ENCODE measurements at regions not wholly inside any gene's neighbourhood (a gene's known extent, or its start where the extent isn't known, plus 50 kb on each side); places are given as distances from the start of the nearest gene placed in this dataset.

DNA sequence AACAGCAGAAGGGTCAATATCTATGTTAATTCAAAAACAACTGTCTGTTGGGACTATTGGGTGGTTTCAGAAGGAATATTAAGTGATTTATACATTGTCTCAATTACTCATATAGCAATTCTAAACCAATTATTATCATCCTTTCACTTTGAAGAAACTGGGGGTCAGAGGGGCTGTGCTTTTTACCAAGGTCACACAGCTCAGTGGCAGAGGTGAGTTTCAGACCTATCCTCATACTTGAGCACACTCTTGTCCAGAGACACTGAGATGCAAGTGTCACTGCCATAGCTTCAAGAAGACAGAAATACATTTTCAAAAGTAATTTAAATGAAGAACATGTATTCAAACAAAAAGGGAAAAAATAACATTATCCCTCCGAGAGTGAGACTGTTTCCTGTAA is 195.3 kb downstream of the ARL4A start:
- FAIRE-seq = no peak
- CTCF ChIA-PET = interaction anchor here (0.6 to 0.7 kb wide), 2 partner anchors 81 to 363 kb away, joined by 3 to 4 read pairs; no protein-coding TSS in a partner anchor

More for the DNA sequence above, 195.3 kb downstream of the ARL4A start:
- Histone ChIP-seq H3K9me3 (replicated peaks; ENCODE audit: control insufficient read depth, insufficient read depth, low read length) (no peaks in the 10 kb centered on the region), H3K79me2 (ENCODE audit: control insufficient read depth, insufficient read depth, low read length) (no peaks in the 10 kb centered on the region), H3K4me2 (ENCODE audit: insufficient read depth, low read length) (no peak overlapping the region), H3K9ac (replicated peaks; ENCODE audit: extremely low read depth, insufficient read depth, low read length) (no peak overlapping the region), H3K27me3 (ENCODE audit: control insufficient read depth in 2 of 2, insufficient read depth in 2 of 2, low read length in 2 of 2) (no peaks in the 10 kb centered on the region), H3K36me3 (ENCODE audit: control insufficient read depth in 2 of 2, extremely low read depth in 1 of 2, insufficient read depth in 2 of 2, low read length in 2 of 2) (no peaks in the 10 kb centered on the region), H2AFZ (ENCODE audit: low read depth, low read length) (no peak overlapping the region), H3K4me3 (replicated peaks in 1 of 3; ENCODE audit: insufficient read depth in 1 of 3, low read depth in 1 of 3, low read length in 3 of 3) (no peak overlapping the region), H3K4me1 (ENCODE audit: control insufficient read depth, extremely low read depth, insufficient read depth, low read length) (no peaks in the 10 kb centered on the region), H3K27ac (ENCODE audit: insufficient read depth, low read depth, low read length) (no peak overlapping the region), H4K20me1 (replicated peaks; ENCODE audit: control insufficient read depth, extremely low read depth, insufficient read depth, low read length) (no peaks in the 10 kb centered on the region), H3K9me1 (replicated peaks; ENCODE audit: control insufficient read depth, extremely low read depth, insufficient read depth, low read length) (no peaks in the 10 kb centered on the region)
- dilution Hi-C loops (cut with MboI; ENCODE audit: extremely low pct_ligation_motif_present, low sequenced_read_pairs) (no loop called here), intact Hi-C loops (cut with micrococcal nuclease) (no loop called here)
- no TSS peak for BruUV-seq (replicated peaks)
- DNase-seq (ENCODE audit: low read depth, low spot score) = no peak
- POLR2A ChIA-PET = interaction anchor here (0.6 kb wide), 1 partner anchor 12 kb away, joined by 4 read pairs; no protein-coding TSS in a partner anchor
- TF ChIP-seq, protein P1, sequence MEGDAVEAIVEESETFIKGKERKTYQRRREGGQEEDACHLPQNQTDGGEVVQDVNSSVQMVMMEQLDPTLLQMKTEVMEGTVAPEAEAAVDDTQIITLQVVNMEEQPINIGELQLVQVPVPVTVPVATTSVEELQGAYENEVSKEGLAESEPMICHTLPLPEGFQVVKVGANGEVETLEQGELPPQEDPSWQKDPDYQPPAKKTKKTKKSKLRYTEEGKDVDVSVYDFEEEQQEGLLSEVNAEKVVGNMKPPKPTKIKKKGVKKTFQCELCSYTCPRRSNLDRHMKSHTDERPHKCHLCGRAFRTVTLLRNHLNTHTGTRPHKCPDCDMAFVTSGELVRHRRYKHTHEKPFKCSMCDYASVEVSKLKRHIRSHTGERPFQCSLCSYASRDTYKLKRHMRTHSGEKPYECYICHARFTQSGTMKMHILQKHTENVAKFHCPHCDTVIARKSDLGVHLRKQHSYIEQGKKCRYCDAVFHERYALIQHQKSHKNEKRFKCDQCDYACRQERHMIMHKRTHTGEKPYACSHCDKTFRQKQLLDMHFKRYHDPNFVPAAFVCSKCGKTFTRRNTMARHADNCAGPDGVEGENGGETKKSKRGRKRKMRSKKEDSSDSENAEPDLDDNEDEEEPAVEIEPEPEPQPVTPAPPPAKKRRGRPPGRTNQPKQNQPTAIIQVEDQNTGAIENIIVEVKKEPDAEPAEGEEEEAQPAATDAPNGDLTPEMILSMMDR (IDR thresholded peaks at IDR 0.05; ENCODE audit: extremely low read depth in 1 of 2, insufficient read depth in 1 of 2, low read depth in 1 of 2, low read length in 2 of 2) = no peak
- TF ChIP-seq FOS (IDR thresholded peaks at IDR 0.05; ENCODE audit: borderline replicate concordance, insufficient read depth, low read length) (no peak), MYC (IDR thresholded peaks at IDR 0.05; ENCODE audit: low read depth, low read length) (no peak), JUN (IDR thresholded peaks at IDR 0.05; ENCODE audit: borderline replicate concordance, insufficient read depth, insufficient read length, low read depth) (no peak), POLR2A (IDR thresholded peaks at IDR 0.05; ENCODE audit: low read depth, low read length) (no peak), EZH2 (IDR thresholded peaks at IDR 0.05; ENCODE audit: borderline replicate concordance, low read depth, low read length, severe bottlenecking) (no peak), POLR2AphosphoS5 (IDR thresholded peaks at IDR 0.05; ENCODE audit: insufficient read depth, low read depth, low read length) (no peak), GATA2 (IDR thresholded peaks at IDR 0.05; ENCODE audit: insufficient read depth, insufficient read length, low read depth, low read length) (no peak), MAX (IDR thresholded peaks at IDR 0.05; ENCODE audit: insufficient read depth, insufficient read length) (no peak)

Measured in endothelial cell of umbilical vein (primary cell).